ENCODE measurements at regions not wholly inside any gene's neighbourhood (a gene's known extent, or its start where the extent isn't known, plus 50 kb on each side); places are given as distances from the start of the nearest gene placed in this dataset.

- Histone ChIP-seq H2AFZ (ENCODE audit: low read length) (no peak overlapping the region), H3K27me3 (ENCODE audit: control insufficient read depth, insufficient read depth, low read length) (no peaks in the 10 kb centered on the region), H3K9ac (ENCODE audit: insufficient read depth, low read length) (no peak overlapping the region), H3K4me2 (ENCODE audit: extremely low read depth, insufficient read depth, low read length) (no peak overlapping the region), H3K4me3 (replicated peaks in 1 of 4; ENCODE audit: control extremely low read depth in 1 of 4, insufficient read depth in 1 of 4, low read depth in 3 of 4, low read length in 4 of 4) (no peak overlapping the region), H3K9me3 (ENCODE audit: control insufficient read depth, insufficient read depth, low read depth, low read length) (no peaks in the 10 kb centered on the region), H3K36me3 (ENCODE audit: control insufficient read depth, insufficient read depth, low read length) (no peaks in the 10 kb centered on the region), H3K4me1 (ENCODE audit: control insufficient read depth, extremely low read depth, insufficient read depth, low read length) (no peaks in the 10 kb centered on the region), H3K79me2 (ENCODE audit: control insufficient read depth, insufficient read depth, low read length) (no peaks in the 10 kb centered on the region), H3K27ac (ENCODE audit: insufficient read depth, low read length) (no peak overlapping the region), H4K20me1 (ENCODE audit: control insufficient read depth, extremely low read depth, insufficient read depth, low read length) (no peaks in the 10 kb centered on the region)
- TF ChIP-seq EZH2 (IDR thresholded peaks at IDR 0.05; ENCODE audit: low read length, missing control alignments), result no peak
- no peak for TF ChIP-seq CTCF (conservative IDR thresholded peaks at IDR 0.05 in 1 of 2, IDR thresholded peaks at IDR 0.05 in 1 of 2; ENCODE audit: low read depth in 1 of 2, low read length in 2 of 2)
- no peak for DNase-seq (ENCODE audit: low read depth in 2 of 2)
Observed at GRCh38 chr7:24341691-24342413, 57.9 kb downstream of the NPY start.

GRCh38 chr7:24343614-24344013 is 59.6 kb downstream of the NPY start:
- Histone ChIP-seq H2AFZ (ENCODE audit: low read length) (no peak overlapping the region), H3K4me3 (replicated peaks in 1 of 4; ENCODE audit: control extremely low read depth in 1 of 4, insufficient read depth in 1 of 4, low read depth in 3 of 4, low read length in 4 of 4) (no peak overlapping the region), H3K9me3 (ENCODE audit: control insufficient read depth, insufficient read depth, low read depth, low read length) (no peaks in the 10 kb centered on the region), H3K4me1 (ENCODE audit: control insufficient read depth, extremely low read depth, insufficient read depth, low read length) (no peaks in the 10 kb centered on the region), H3K36me3 (ENCODE audit: control insufficient read depth, insufficient read depth, low read length) (no peaks in the 10 kb centered on the region), H3K27me3 (ENCODE audit: control insufficient read depth, insufficient read depth, low read length) (no peaks in the 10 kb centered on the region), H3K4me2 (ENCODE audit: extremely low read depth, insufficient read depth, low read length) (no peak overlapping the region), H3K27ac (ENCODE audit: insufficient read depth, low read length) (no peak overlapping the region), H3K79me2 (ENCODE audit: control insufficient read depth, insufficient read depth, low read length) (no peaks in the 10 kb centered on the region), H3K9ac (ENCODE audit: insufficient read depth, low read length) (no peak overlapping the region), H4K20me1 (ENCODE audit: control insufficient read depth, extremely low read depth, insufficient read depth, low read length) (no peaks in the 10 kb centered on the region)
- TF ChIP-seq EZH2 (IDR thresholded peaks at IDR 0.05; ENCODE audit: low read length, missing control alignments) (no peak), CTCF (conservative IDR thresholded peaks at IDR 0.05 in 1 of 2, IDR thresholded peaks at IDR 0.05 in 1 of 2; ENCODE audit: low read depth in 1 of 2, low read length in 2 of 2) (no peak)
- DNase-seq (ENCODE audit: low read depth in 2 of 2), result no peak

GRCh38 chr7:24346129-24346528 is 62.1 kb downstream of the NPY start:
- no peak overlapping the region for H3K27ac ChIP-seq (ENCODE audit: insufficient read depth, low read length)
- H3K4me2 ChIP-seq (ENCODE audit: extremely low read depth, insufficient read depth, low read length), result no peak overlapping the region
- no peak overlapping the region for H3K4me3 ChIP-seq (replicated peaks in 1 of 4; ENCODE audit: control extremely low read depth in 1 of 4, insufficient read depth in 1 of 4, low read depth in 3 of 4, low read length in 4 of 4)
- no peaks in the 10 kb centered on the region for H3K79me2 ChIP-seq (ENCODE audit: control insufficient read depth, insufficient read depth, low read length)
- no peaks in the 10 kb centered on the region for H4K20me1 ChIP-seq (ENCODE audit: control insufficient read depth, extremely low read depth, insufficient read depth, low read length)
- no peaks in the 10 kb centered on the region for H3K4me1 ChIP-seq (ENCODE audit: control insufficient read depth, extremely low read depth, insufficient read depth, low read length)
- DNase-seq (ENCODE audit: low read depth in 2 of 2), result no peak
- no peak for TF ChIP-seq EZH2 (IDR thresholded peaks at IDR 0.05; ENCODE audit: low read length, missing control alignments)
- no peak for TF ChIP-seq CTCF (conservative IDR thresholded peaks at IDR 0.05 in 1 of 2, IDR thresholded peaks at IDR 0.05 in 1 of 2; ENCODE audit: low read depth in 1 of 2, low read length in 2 of 2)
- no peak overlapping the region for H3K9ac ChIP-seq (ENCODE audit: insufficient read depth, low read length)
- H3K36me3 ChIP-seq (ENCODE audit: control insufficient read depth, insufficient read depth, low read length), result no peaks in the 10 kb centered on the region
- H2AFZ ChIP-seq (ENCODE audit: low read length), result no peak overlapping the region
- no peaks in the 10 kb centered on the region for H3K27me3 ChIP-seq (ENCODE audit: control insufficient read depth, insufficient read depth, low read length)
- no peaks in the 10 kb centered on the region for H3K9me3 ChIP-seq (ENCODE audit: control insufficient read depth, insufficient read depth, low read depth, low read length)

Data from fibroblast of lung (primary cell).